IMR-90 (cell line): ENCODE measurements at regions not wholly inside any gene's neighbourhood (a gene's known extent, or its start where the extent isn't known, plus 50 kb on each side); places are given as distances from the start of the nearest gene placed in this dataset.

Experiments used
- ATAC-seq: fragments of 200-7000 bp; cut with Tn5 transposase; 2 replicates; pipeline ENCODE4 v1.9.1; 2020; ENCODE audit warnings: low read depth, mild to moderate bottlenecking, moderate library complexity
- BruUV-seq: library from RNA; stranded (reverse); fragments of 400-500 nt; replicated peaks from 2 replicates; lab custom pipeline; 2021; lab: Mats Ljungman, UMichigan
- CTCF ChIA-PET: fragments of 300-600 bp; formaldehyde crosslinking; extraction: SDS; loops from one replicate; lab custom pipeline; 2021; ENCODE audit warnings: antibody characterized with exemption; lab: Yijun Ruan, JAX
- POLR2A ChIA-PET: fragments of 300-600 bp; sonication (Branson Sonifier 250); formaldehyde crosslinking; loops from one replicate; lab custom pipeline; 2022; ENCODE audit warnings: antibody characterized with exemption; ENCODE audit not compliant: unreplicated experiment; lab: Charles Lee
- DNase-seq: peaks from one replicate; pipeline ENCODE4 v3.0.0; 2013
- H2AFZ ChIP-seq: replicated peaks from 2 replicates; pipeline ENCODE3; 2013; ENCODE audit warnings: low read length, mild to moderate bottlenecking; ENCODE audit not compliant: poor library complexity
- H2AK5ac ChIP-seq: 2 replicates; pipeline ENCODE4 v1.6.1; 2013; ENCODE audit warnings: low read depth, low read length, inconsistent platforms
- H2AK9ac ChIP-seq: replicated peaks from 2 replicates; pipeline ENCODE3; 2013; ENCODE audit warnings: mild to moderate bottlenecking, low read depth, low read length, moderate library complexity; ENCODE audit not compliant: poor library complexity
- H2BK120ac ChIP-seq: 2 replicates; pipeline ENCODE4 v1.6.1; 2013; ENCODE audit warnings: low read depth, low read length, inconsistent platforms
- H2BK15ac ChIP-seq: 3 replicates; pipeline ENCODE4 v1.6.1; 2013; ENCODE audit warnings: low read depth, low read length, inconsistent platforms
- H2BK20ac ChIP-seq: 2 replicates; pipeline ENCODE4 v1.6.1; 2013; ENCODE audit warnings: low read depth, mild to moderate bottlenecking, inconsistent platforms, low read length, moderate library complexity
- H2BK5ac ChIP-seq: 2 replicates; pipeline ENCODE4 v1.6.1; 2013; ENCODE audit warnings: mild to moderate bottlenecking, low read depth, low read length, inconsistent platforms; ENCODE audit not compliant: poor library complexity, severe bottlenecking
- H3K14ac ChIP-seq: replicated peaks from 2 replicates; pipeline ENCODE4 v1.6.1; 2013; ENCODE audit warnings: low read depth, low read length, inconsistent platforms
- H3K18ac ChIP-seq: 2 replicates; pipeline ENCODE4 v1.6.1; 2013; ENCODE audit warnings: low read depth, low read length, control low read depth
- H3K23ac ChIP-seq: 2 replicates; pipeline ENCODE4 v1.6.1; 2013; ENCODE audit warnings: low read depth, low read length, inconsistent platforms
- H3K27ac ChIP-seq: 2 replicates; pipeline ENCODE4 v1.5.1; 2013; ENCODE audit warnings: mild to moderate bottlenecking, control low read depth, low read length; ENCODE audit not compliant: insufficient read depth
- H3K27me3 ChIP-seq: 2 replicates; pipeline ENCODE4 v1.6.1; 2013; ENCODE audit warnings: low read length; ENCODE audit not compliant: control insufficient read depth, insufficient read depth
- H3K36me3 ChIP-seq: 2 replicates; pipeline ENCODE4 v1.6.1; 2013; ENCODE audit warnings: low read length, mixed read lengths; ENCODE audit not compliant: control insufficient read depth, insufficient read depth
- H3K4ac ChIP-seq: 2 replicates; pipeline ENCODE4 v1.6.1; 2013; ENCODE audit warnings: low read depth, low read length, inconsistent platforms
- H3K4me1 ChIP-seq: 2 replicates; pipeline ENCODE4 v1.6.1; 2013; ENCODE audit warnings: low read length, mixed read lengths; ENCODE audit not compliant: control insufficient read depth, insufficient read depth
- H3K4me2 ChIP-seq: 2 replicates; pipeline ENCODE4 v1.6.1; 2013; ENCODE audit warnings: low read depth, mild to moderate bottlenecking, control low read depth, low read length, moderate library complexity
- H3K4me3 ChIP-seq: 2 replicates; pipeline ENCODE4 v1.5.1; 2013; ENCODE audit warnings: low read depth, mild to moderate bottlenecking, control low read depth, low read length, moderate library complexity; ENCODE audit not compliant: insufficient read depth
- H3K56ac ChIP-seq: 2 replicates; pipeline ENCODE4 v1.6.1; 2013; ENCODE audit warnings: low read length, inconsistent platforms; ENCODE audit not compliant: insufficient read depth; ENCODE audit errors: extremely low read depth
- H3K79me1 ChIP-seq, 2 experiments: 2 replicates each; pipeline ENCODE4 v1.6.1; 2013; ENCODE audit warnings: low read length in 2 of 2, inconsistent platforms in 1 of 2, low read depth in 1 of 2
- H3K9ac ChIP-seq: 2 replicates; pipeline ENCODE4 v1.6.1; 2013; ENCODE audit warnings: low read depth, low read length, control low read depth
- H3K9me1 ChIP-seq: 2 replicates; pipeline ENCODE4 v1.6.1; 2013; ENCODE audit warnings: low read length, inconsistent platforms; ENCODE audit not compliant: insufficient read depth
- H3K9me3 ChIP-seq: 2 replicates; pipeline ENCODE4 v1.6.1; 2013; ENCODE audit warnings: low read length; ENCODE audit not compliant: control insufficient read depth, insufficient read depth
- H4K20me1 ChIP-seq: 2 replicates; pipeline ENCODE4 v1.6.1; 2013; ENCODE audit warnings: low read length, inconsistent platforms; ENCODE audit not compliant: insufficient read depth
- H4K5ac ChIP-seq: 2 replicates; pipeline ENCODE4 v1.6.1; 2013; ENCODE audit warnings: mild to moderate bottlenecking, low read depth, low read length, control low read depth
- H4K8ac ChIP-seq, 2 experiments: 2 replicates each; pipeline ENCODE4 v1.6.1; 2013; ENCODE audit warnings: low read depth in 2 of 2, low read length in 2 of 2, control low read depth in 1 of 2, inconsistent platforms in 1 of 2
- H4K91ac ChIP-seq: 2 replicates; pipeline ENCODE4 v1.6.1; 2013; ENCODE audit warnings: low read depth, low read length, inconsistent platforms; ENCODE audit not compliant: insufficient read depth
- BHLHE40 ChIP-seq: fragments of 150-350 bp; IDR thresholded peaks from 2 replicates; pipeline ENCODE4 v1.6.1; 2016; ENCODE audit warnings: mild to moderate bottlenecking, low read depth, low read length
- CEBPB ChIP-seq: IDR thresholded peaks from 2 replicates; pipeline ENCODE4 v1.6.1; 2012; ENCODE audit warnings: low read depth, low read length, improper control_type of control experiment
- CHD1 ChIP-seq: IDR thresholded peaks from 2 replicates; pipeline ENCODE4 v1.6.1; 2012; ENCODE audit warnings: low read depth, low read length, improper control_type of control experiment
- CTCF ChIP-seq: conservative IDR thresholded peaks from 2 replicates; pipeline ENCODE4 v1.5.1; 2012; ENCODE audit warnings: mild to moderate bottlenecking, low read depth, low read length, improper control_type of control experiment
- ELK1 ChIP-seq: fragments of 150-350 bp; IDR thresholded peaks from 2 replicates; pipeline ENCODE4 v1.6.1; 2016; ENCODE audit warnings: low read depth, mild to moderate bottlenecking, low read length, moderate library complexity, borderline replicate concordance
- MAFK ChIP-seq: IDR thresholded peaks from 2 replicates; pipeline ENCODE4 v1.6.1; 2012; ENCODE audit warnings: low read depth, low read length, improper control_type of control experiment
- MAZ ChIP-seq: IDR thresholded peaks from 2 replicates; pipeline ENCODE4 v1.6.1; 2012; ENCODE audit warnings: low read depth, mild to moderate bottlenecking, low read length, improper control_type of control experiment, moderate library complexity, borderline replicate concordance
- MXI1 ChIP-seq: IDR thresholded peaks from 2 replicates; pipeline ENCODE4 v1.6.1; 2012; ENCODE audit warnings: low read depth, mild to moderate bottlenecking, low read length, moderate library complexity, borderline replicate concordance
- NFE2L2 ChIP-seq: fragments of 150-350 bp; IDR thresholded peaks from 2 replicates; pipeline ENCODE4 v1.6.1; 2016; ENCODE audit warnings: low read depth, mild to moderate bottlenecking, low read length
- POLR2A ChIP-seq: IDR thresholded peaks from 2 replicates; pipeline ENCODE4 v1.6.1; 2012; ENCODE audit warnings: mild to moderate bottlenecking, low read depth, low read length
- RAD21 ChIP-seq: IDR thresholded peaks from 2 replicates; pipeline ENCODE4 v1.6.1; 2012; ENCODE audit warnings: low read length, improper control_type of control experiment
- RCOR1 ChIP-seq: IDR thresholded peaks from 2 replicates; pipeline ENCODE4 v1.6.1; 2012; ENCODE audit warnings: mild to moderate bottlenecking, low read length, improper control_type of control experiment; ENCODE audit not compliant: insufficient replicate concordance
- RFX5 ChIP-seq: IDR thresholded peaks from 2 replicates; pipeline ENCODE4 v1.8.0; 2012; ENCODE audit warnings: low read depth, mild to moderate bottlenecking, low read length, moderate library complexity
- SMC3 ChIP-seq: fragments of 150-350 bp; IDR thresholded peaks from 2 replicates; pipeline ENCODE4 v1.6.1; 2016; ENCODE audit warnings: low read depth, mild to moderate bottlenecking, antibody characterized with exemption, low read length, moderate library complexity
- USF2 ChIP-seq: fragments of 150-350 bp; IDR thresholded peaks from 2 replicates; pipeline ENCODE4 v1.6.1; 2017; ENCODE audit warnings: mild to moderate bottlenecking, antibody characterized with exemption, low read length, low read depth
- WGBS, 2 experiments: methylation state at CpG; one replicate each; pipeline versions ENCODE4 v1.1.5 to v1.1.7; 2013; ENCODE audit warnings: missing lambda C conversion rate in 2 of 2; ENCODE audit not compliant: insufficient read length in 1 of 2; ENCODE audit errors: extremely low coverage in 2 of 2; 5-methylcytosine and 5-hydroxymethylcytosine counted together
- dilution Hi-C: fragments of 300-500 bp; cut with HindIII; formaldehyde crosslinking; loops from one replicate; pipeline ENCODE4 v1.14.3; 2018; ENCODE audit warnings: low sequenced_read_pairs; ENCODE audit not compliant: unreplicated experiment
- in situ Hi-C: fragments of 300-500 bp; cut with MboI; formaldehyde crosslinking; loops from 3 replicates; pipeline ENCODE4 v1.14.3; 2019; ENCODE audit warnings: low sequenced_read_pairs, inconsistent platforms, mixed read lengths
- intact Hi-C: fragments of 100-400 bp; cut with micrococcal nuclease; formaldehyde crosslinking; loops from 2 replicates; pipeline ENCODE4 v1.10.0; 2022

- no peak overlapping the region for H4K5ac ChIP-seq
- no peaks in the 10 kb centered on the region for H3K4me1 ChIP-seq
- no peak overlapping the region for H2AK9ac ChIP-seq
- no peaks in the 10 kb centered on the region for H3K36me3 ChIP-seq
- ATAC-seq (no peak), DNase-seq (no peak)
- no peak overlapping the region for H4K91ac ChIP-seq
- H3K79me1 ChIP-seq = no peaks in the 10 kb centered on the region
- CTCF ChIA-PET = no interaction called here
- WGBS, 2 experiments = 50% methylated on average over 2 of the region's 4 CpGs; no CpG with 5 or more reads in 1 of the 2 experiments
- H2BK5ac ChIP-seq = no peak overlapping the region
- H2AFZ ChIP-seq = no peak overlapping the region
- H3K9ac ChIP-seq = no peak overlapping the region
- no peaks in the 10 kb centered on the region for H3K9me3 ChIP-seq
- no peaks in the 10 kb centered on the region for H3K9me1 ChIP-seq
- H3K4me2 ChIP-seq = no peak overlapping the region
- H3K14ac ChIP-seq = no peak overlapping the region
- in situ Hi-C loops = no loop called here
- no peak overlapping the region for H3K27ac ChIP-seq
- no peak for TF ChIP-seq RCOR1
- no peak for TF ChIP-seq ELK1
- no peak for TF ChIP-seq RAD21
- TF ChIP-seq NFE2L2 = no peak
- no peak for TF ChIP-seq BHLHE40
- TF ChIP-seq CEBPB = no peak
- no peak for TF ChIP-seq MAFK
- TF ChIP-seq MAZ = no peak
- TF ChIP-seq USF2 = no peak
- TF ChIP-seq RFX5 = no peak
- TF ChIP-seq CTCF = no peak
- no peak for TF ChIP-seq MXI1
- TF ChIP-seq CHD1 = no peak
- no peak for TF ChIP-seq POLR2A
- no peak for TF ChIP-seq SMC3
- no TSS peak for BruUV-seq
- H3K23ac ChIP-seq = no peak overlapping the region
- no peak overlapping the region for H3K18ac ChIP-seq
- H3K56ac ChIP-seq = no peak overlapping the region
- H3K27me3 ChIP-seq = no peaks in the 10 kb centered on the region
- dilution Hi-C loops = no loop called here
- POLR2A ChIA-PET = no interaction called here
- H2BK15ac ChIP-seq = no peak overlapping the region
- no peaks in the 10 kb centered on the region for H4K20me1 ChIP-seq
- intact Hi-C loops = no loop called here
- H3K4ac ChIP-seq = no peak overlapping the region
- H2BK120ac ChIP-seq = no peak overlapping the region
- H2AK5ac ChIP-seq = no peak overlapping the region
- H4K8ac ChIP-seq = no peak overlapping the region
- H3K4me3 ChIP-seq = no peak overlapping the region
- no peak overlapping the region for H2BK20ac ChIP-seq
Measured at GRCh38 chr10:83957168-83957947, 182.0 kb upstream of the GHITM start.
